RWPE2 (cell line): ENCODE measurements at regions not wholly inside any gene's neighbourhood (a gene's known extent, or its start where the extent isn't known, plus 50 kb on each side); places are given as distances from the start of the nearest gene placed in this dataset.

Source experiments
- ATAC-seq: fragments of 200-7000 bp; cut with Tn5 transposase; 3 replicates; pipeline ENCODE4 v1.9.1; 2021; ENCODE audit warnings: low read depth
- DNase-seq: peaks from one replicate; pipeline ENCODE4 v3.0.0-alpha.2; 2020; ENCODE audit warnings: low spot score
- H3K27ac ChIP-seq: fragments of 450-650 bp; 2 replicates; pipeline ENCODE4 v1.5.1; 2017; ENCODE audit warnings: mild to moderate bottlenecking; ENCODE audit not compliant: poor library complexity, severe bottlenecking
- H3K27me3 ChIP-seq: fragments of 250-450 bp; sonication (Bioruptor Pico); 2 replicates; pipeline ENCODE4 v1.5.1; 2021; ENCODE audit warnings: mild to moderate bottlenecking, moderate library complexity; ENCODE audit not compliant: insufficient read depth, poor library complexity, severe bottlenecking
- H3K36me3 ChIP-seq: fragments of 250-450 bp; sonication (Bioruptor Pico); 2 replicates; pipeline ENCODE4 v1.5.1; 2020; ENCODE audit warnings: low read depth, mild to moderate bottlenecking, moderate library complexity
- H3K4me1 ChIP-seq: fragments of 250-450 bp; sonication (Bioruptor Pico); 2 replicates; pipeline ENCODE4 v1.5.1; 2021; ENCODE audit warnings: mild to moderate bottlenecking, moderate library complexity; ENCODE audit not compliant: insufficient read depth, poor library complexity, severe bottlenecking
- H3K4me3 ChIP-seq: fragments of 250-450 bp; sonication (Bioruptor Pico); 2 replicates; pipeline ENCODE4 v1.5.1; 2021; ENCODE audit warnings: mild to moderate bottlenecking, moderate library complexity; ENCODE audit not compliant: severe bottlenecking
- H3K9me3 ChIP-seq: fragments of 250-450 bp; sonication (Bioruptor Pico); 2 replicates; pipeline ENCODE4 v1.5.1; 2021; ENCODE audit warnings: mild to moderate bottlenecking, moderate library complexity; ENCODE audit not compliant: severe bottlenecking
- CTCF ChIP-seq: fragments of 450-650 bp; IDR thresholded peaks from one replicate; pipeline ENCODE4 v1.5.1; 2017; ENCODE audit warnings: mild to moderate bottlenecking, moderate library complexity; ENCODE audit not compliant: poor library complexity, severe bottlenecking

GRCh38 chr16:51987519-51987918, 559.4 kb downstream of the TOX3 start:
- no peaks in the 10 kb centered on the region for H3K27me3 ChIP-seq
- ATAC-seq, result no peak
- no peaks in the 10 kb centered on the region for H3K4me1 ChIP-seq
- no peak overlapping the region for H3K27ac ChIP-seq
- H3K4me3 ChIP-seq, result no peak overlapping the region
- no peak for TF ChIP-seq CTCF
- no peaks in the 10 kb centered on the region for H3K9me3 ChIP-seq
- no peak for DNase-seq
- H3K36me3 ChIP-seq, result no peaks in the 10 kb centered on the region

GRCh38 chr16:51986717-51987116, 560.2 kb downstream of the TOX3 start:
- no peak overlapping the region for H3K4me3 ChIP-seq
- no peak overlapping the region for H3K27ac ChIP-seq
- ATAC-seq (no peak), DNase-seq (no peak)
- no peaks in the 10 kb centered on the region for H3K4me1 ChIP-seq
- H3K36me3 ChIP-seq, result no peaks in the 10 kb centered on the region
- no peaks in the 10 kb centered on the region for H3K27me3 ChIP-seq
- H3K9me3 ChIP-seq, result no peaks in the 10 kb centered on the region
- TF ChIP-seq CTCF, result no peak

- DNase-seq (no peak), ATAC-seq (no peak)
- Histone ChIP-seq H3K4me1 (no peaks in the 10 kb centered on the region), H3K27ac (no peak overlapping the region), H3K27me3 (no peaks in the 10 kb centered on the region), H3K4me3 (no peak overlapping the region), H3K36me3 (no peaks in the 10 kb centered on the region), H3K9me3 (no peaks in the 10 kb centered on the region)
- TF ChIP-seq CTCF, result no peak
Observed at GRCh38 chr16:51986301-51986700, 560.6 kb downstream of the TOX3 start.

- Histone ChIP-seq H3K9me3 (no peaks in the 10 kb centered on the region), H3K4me3 (no peak overlapping the region), H3K27me3 (no peaks in the 10 kb centered on the region), H3K4me1 (no peaks in the 10 kb centered on the region), H3K27ac (no peak overlapping the region), H3K36me3 (no peaks in the 10 kb centered on the region)
- DNase-seq, result no peak
- ATAC-seq, result no peak
- TF ChIP-seq CTCF, result no peak
Observed at GRCh38 chr16:51985126-51985525, 561.8 kb downstream of the TOX3 start.

GRCh38 chr16:51984395-51984794, 562.5 kb downstream of the TOX3 start:
- ATAC-seq (no peak), DNase-seq (no peak)
- TF ChIP-seq CTCF, result no peak
- no peaks in the 10 kb centered on the region for H3K9me3 ChIP-seq
- no peak overlapping the region for H3K4me3 ChIP-seq
- no peak overlapping the region for H3K27ac ChIP-seq
- H3K36me3 ChIP-seq, result no peaks in the 10 kb centered on the region
- no peaks in the 10 kb centered on the region for H3K4me1 ChIP-seq
- H3K27me3 ChIP-seq, result no peaks in the 10 kb centered on the region
